ENCODE measurements at regions not wholly inside any gene's neighbourhood (a gene's known extent, or its start where the extent isn't known, plus 50 kb on each side); places are given as distances from the start of the nearest gene placed in this dataset.

DNA sequence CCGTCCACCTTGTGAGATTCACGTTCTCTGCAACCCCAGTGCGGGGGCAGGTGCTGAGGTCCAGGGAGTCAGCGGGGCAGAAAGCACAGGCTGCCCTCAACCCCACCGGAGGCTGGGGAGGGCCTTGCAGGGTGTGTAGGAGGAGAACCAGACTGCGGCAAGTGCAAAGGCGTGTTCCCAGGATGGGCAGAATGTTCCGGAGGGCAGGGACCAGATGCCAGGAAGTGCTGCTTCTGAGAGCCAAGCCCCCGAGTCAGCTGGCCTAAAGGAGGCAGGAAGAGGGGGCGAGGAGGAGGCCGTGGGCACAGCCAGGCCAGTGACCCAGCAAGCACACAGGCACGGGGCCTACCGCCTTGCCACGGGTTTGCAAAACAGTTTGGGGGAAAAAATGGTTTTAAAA lies 193.8 kb upstream of the AJAP1 start:
- TF ChIP-seq, protein P1, sequence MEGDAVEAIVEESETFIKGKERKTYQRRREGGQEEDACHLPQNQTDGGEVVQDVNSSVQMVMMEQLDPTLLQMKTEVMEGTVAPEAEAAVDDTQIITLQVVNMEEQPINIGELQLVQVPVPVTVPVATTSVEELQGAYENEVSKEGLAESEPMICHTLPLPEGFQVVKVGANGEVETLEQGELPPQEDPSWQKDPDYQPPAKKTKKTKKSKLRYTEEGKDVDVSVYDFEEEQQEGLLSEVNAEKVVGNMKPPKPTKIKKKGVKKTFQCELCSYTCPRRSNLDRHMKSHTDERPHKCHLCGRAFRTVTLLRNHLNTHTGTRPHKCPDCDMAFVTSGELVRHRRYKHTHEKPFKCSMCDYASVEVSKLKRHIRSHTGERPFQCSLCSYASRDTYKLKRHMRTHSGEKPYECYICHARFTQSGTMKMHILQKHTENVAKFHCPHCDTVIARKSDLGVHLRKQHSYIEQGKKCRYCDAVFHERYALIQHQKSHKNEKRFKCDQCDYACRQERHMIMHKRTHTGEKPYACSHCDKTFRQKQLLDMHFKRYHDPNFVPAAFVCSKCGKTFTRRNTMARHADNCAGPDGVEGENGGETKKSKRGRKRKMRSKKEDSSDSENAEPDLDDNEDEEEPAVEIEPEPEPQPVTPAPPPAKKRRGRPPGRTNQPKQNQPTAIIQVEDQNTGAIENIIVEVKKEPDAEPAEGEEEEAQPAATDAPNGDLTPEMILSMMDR (IDR thresholded peaks at IDR 0.05): no peak
- TF ChIP-seq POLR2A (IDR thresholded peaks at IDR 0.05): no peak
